COLO829 (cell line): ENCODE measurements at regions not wholly inside any gene's neighbourhood (a gene's known extent, or its start where the extent isn't known, plus 50 kb on each side); places are given as distances from the start of the nearest gene placed in this dataset.

ENCODE experiments used
- DNase-seq: peaks from one replicate; pipeline ENCODE4 v3.0.0; 2012; ENCODE audit warnings: low spot score

GRCh38 chr11:111148121-111148520 is 97.4 kb upstream of the POU2AF2 start:
- DNase-seq = no peak

DNA sequence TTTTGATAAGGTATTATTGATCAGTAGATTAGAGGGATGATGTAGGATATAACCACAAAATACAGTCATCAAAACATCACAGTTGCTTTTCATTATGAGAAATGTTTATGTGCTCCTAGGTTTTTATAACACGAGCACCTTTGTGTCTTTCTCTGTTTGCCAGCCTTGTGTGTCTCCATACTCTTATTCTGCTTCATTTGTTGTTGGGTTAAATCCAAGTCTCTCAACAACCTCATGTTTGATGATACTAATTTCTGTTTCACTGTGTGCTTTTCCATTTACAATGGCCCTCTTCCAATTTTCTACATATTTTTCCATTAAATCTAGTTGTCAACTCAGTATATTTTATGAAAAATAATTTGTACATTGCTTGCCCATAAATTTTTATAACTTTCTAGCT is 107.7 kb upstream of the POU2AF2 start:
- DNase-seq = no peak

GRCh38 chr11:111135778-111136570 is 109.6 kb upstream of the POU2AF2 start:
- DNase-seq = no peak

- no peak for DNase-seq
Measured at GRCh38 chr11:111135101-111135500, 110.4 kb upstream of the POU2AF2 start.

DNA sequence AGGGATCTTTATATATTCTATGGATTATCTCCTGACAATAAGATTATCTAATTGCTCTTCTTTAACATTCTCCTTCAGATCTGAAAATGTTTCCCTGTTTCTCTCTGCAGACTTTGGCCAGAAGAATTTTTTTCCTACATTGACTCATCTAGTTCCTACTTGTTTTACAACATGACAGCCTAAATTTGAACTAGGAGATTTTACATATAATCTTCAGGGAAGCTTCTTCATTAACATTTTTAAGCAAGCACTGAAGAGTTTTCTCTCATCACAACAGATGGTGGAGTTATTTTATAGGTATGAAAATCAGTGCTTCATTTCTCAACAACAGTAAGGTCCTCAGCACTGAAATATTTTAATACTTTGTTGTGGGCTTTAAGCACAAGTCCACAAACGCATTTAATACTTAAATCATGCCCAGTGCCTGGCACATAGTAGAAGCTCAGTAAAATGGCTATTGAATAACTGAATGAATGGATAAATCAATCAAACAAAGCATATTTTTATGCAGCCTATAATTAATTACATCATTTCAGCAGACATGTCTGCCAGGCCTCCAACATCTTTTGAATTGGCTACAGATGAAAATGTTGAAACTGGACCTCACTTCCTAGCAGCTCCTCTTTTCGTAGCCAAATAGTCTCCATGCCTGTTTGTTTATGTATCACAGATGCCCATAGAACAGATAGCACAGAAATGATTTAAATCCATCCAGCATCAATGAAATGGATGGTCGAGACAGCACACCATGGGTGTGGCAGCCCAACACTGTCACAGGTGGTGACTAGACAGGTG is 117.3 kb upstream of the POU2AF2 start:
- no peak for DNase-seq

DNA sequence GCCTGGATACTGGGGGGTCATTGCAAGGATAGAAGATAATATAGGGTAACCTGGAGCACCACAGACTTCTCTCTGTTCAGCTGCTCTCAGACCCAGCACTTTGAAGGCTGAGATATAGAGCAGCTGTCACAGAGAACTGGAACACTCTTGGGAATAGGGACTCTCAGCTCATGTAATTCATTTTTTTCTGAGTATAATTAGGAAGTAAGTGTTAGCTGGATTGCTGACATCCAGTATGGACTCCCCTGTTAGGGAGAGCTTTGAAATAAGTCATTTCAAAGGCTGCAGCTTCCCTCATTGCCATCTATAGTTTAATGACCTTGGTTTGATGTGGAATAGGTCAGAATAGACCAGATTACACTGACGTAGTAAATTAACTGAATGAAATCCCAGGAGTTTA is 120.8 kb upstream of the POU2AF2 start:
- DNase-seq = no peak

- DNase-seq = no peak
Measured at GRCh38 chr11:111123463-111124398, 121.8 kb upstream of the POU2AF2 start.

- no peak for DNase-seq
Measured at GRCh38 chr11:111120696-111121302, 124.7 kb upstream of the POU2AF2 start.

GRCh38 chr11:111120161-111120560 is 125.4 kb upstream of the POU2AF2 start:
- DNase-seq = no peak

DNA sequence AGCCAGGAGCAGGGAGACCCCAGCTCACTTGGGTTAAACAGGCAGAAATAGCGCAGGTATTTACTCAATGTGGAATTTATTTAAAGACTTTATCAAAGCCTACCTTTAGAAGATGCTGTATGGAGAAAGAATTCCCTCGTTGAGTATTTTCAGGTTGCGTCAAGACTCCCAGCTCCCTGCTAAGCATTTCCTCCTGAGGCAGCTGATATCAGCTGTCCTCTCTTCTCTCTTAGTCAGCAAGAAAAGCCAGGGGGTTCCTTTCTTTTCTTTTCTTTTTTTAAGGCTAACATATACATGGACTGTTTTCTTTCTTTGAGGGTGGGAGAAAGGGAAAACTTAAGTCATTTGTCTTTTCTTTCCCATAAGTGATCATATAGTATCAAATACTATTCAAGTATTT is 125.8 kb upstream of the POU2AF2 start:
- no peak for DNase-seq

DNA sequence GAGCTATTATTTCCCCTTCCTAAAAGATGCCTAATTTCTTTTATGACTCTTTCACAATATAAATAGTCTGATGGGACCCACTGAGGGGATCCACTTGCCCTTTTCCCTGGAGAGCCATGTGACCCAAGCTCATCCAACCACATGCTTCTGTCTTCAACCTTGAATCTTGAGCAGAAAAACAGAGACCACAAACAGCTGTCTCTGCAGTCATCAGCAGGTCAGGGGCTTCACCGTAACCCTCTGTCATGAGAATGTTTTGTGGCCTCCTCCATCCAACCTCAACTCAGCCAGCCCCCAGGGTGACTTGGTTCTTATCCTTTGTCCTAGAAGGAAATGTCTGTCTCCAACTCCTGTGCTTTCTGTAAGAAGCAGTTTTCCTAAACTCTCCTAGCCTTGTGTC is 129.6 kb upstream of the POU2AF2 start:
- no peak for DNase-seq

GRCh38 chr11:111114091-111114490 is 131.4 kb upstream of the POU2AF2 start:
- no peak for DNase-seq

DNA sequence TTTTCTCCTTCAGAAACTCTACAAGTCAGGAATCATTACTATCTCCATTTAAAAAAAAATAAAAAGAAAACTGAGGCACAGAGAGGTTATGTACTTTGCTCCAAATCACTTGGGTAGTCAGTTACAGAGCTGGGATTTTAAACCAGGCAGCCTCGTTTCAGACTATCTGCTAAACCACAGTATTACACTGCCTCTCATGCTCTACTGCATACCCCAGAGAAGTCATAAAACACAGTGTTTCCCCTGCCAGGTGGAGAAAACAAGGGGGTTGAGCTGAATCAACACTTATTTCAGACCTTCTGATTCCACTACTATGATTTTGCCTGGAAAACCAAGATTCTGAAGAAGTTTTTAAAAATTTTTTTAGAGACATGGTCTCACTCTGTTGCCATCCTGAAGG is 132.9 kb upstream of the POU2AF2 start:
- no peak for DNase-seq

DNA sequence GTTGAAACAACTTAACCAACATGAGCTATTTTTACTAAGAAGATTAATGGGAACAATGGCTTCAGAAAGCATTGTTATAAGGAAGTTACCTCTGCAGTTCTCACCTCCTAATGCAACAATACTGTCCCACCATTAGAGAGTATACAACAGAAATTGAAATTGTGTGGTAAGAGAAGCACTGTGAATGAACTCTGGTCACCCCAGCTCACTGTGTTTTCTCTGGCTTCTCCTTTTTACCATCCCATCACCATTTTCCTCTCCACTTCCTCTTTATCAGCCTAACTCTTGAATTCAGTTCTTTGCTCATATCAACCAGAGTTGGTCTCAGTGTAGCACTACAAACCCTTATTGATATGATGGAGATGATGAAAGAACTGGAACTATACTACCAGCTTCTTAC is 138.0 kb upstream of the POU2AF2 start:
- DNase-seq = no peak

GRCh38 chr11:111106641-111107040 is 138.9 kb upstream of the POU2AF2 start:
- DNase-seq = no peak

GRCh38 chr11:111105566-111105965 is 140.0 kb upstream of the POU2AF2 start:
- DNase-seq = no peak

GRCh38 chr11:111104185-111104584 is 141.3 kb upstream of the POU2AF2 start:
- no peak for DNase-seq

- DNase-seq = no peak
Measured at GRCh38 chr11:111101881-111102280, 143.6 kb upstream of the POU2AF2 start.

DNA sequence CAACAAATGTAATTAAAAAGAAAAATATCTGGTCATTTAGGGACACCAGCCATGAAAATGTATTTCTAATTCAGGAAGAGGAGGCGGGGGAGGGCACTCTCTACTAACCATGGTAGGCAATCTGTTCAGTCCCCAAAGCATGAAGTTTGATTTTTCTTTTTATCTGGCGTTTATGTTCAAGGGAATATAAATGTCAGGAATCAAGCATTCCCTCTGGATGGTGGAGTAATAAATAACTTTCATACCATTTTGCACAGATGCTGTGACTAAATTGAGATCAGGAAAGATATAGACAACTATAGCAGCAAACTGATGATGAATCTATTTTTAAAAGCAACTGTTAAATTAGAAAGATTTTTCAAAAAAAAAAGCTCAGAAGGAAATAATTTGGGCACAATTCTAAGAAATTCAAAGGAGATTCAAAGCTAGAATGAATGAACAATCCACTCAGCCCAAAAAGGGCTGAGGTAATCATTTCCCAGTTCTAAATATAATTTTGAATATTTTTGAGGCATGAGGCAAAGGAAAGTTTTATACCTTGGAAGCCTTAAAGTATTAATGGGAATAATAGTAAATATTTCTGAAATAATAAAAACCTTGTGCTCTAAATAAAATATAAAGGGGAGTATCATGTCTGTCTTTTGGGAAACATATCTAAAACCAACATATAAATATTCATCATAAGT is 146.4 kb upstream of the POU2AF2 start:
- DNase-seq = no peak

- no peak for DNase-seq
Measured at GRCh38 chr11:111098091-111098490, 147.4 kb upstream of the POU2AF2 start.

- peak; percentile 21 for DNase-seq
Measured at GRCh38 chr11:111097191-111097590, 148.3 kb upstream of the POU2AF2 start.
